GM19397 (cell line): ENCODE measurements at regions not wholly inside any gene's neighbourhood (a gene's known extent, or its start where the extent isn't known, plus 50 kb on each side); places are given as distances from the start of the nearest gene placed in this dataset.

ENCODE experiments used
- ATAC-seq: cut with Tn5 transposase; IDR thresholded peaks from one replicate; pipeline ENCODE4 v1.9.1; 2021; ENCODE audit warnings: mild to moderate bottlenecking, moderate library complexity; ENCODE audit not compliant: unreplicated experiment

DNA sequence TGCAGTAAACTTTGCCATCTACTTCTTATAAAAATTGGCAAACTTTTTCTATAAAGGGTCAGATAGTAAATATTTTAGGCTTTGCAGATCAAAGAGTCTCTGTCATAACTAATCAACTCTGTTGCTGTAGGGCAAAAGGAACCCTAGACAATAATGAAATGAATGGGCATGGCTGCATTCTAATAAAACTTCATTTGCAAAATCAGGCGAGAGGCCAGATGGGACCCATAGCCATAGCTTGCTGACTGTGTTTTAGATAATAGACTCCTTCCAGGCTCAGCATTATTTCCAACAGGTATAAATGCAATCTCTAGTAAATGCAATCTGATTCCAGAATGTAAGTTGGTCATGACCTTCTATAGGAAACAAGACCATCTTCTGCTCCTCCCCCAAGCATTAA is 490.7 kb downstream of the TOX3 start:
- ATAC-seq, result no peak

DNA sequence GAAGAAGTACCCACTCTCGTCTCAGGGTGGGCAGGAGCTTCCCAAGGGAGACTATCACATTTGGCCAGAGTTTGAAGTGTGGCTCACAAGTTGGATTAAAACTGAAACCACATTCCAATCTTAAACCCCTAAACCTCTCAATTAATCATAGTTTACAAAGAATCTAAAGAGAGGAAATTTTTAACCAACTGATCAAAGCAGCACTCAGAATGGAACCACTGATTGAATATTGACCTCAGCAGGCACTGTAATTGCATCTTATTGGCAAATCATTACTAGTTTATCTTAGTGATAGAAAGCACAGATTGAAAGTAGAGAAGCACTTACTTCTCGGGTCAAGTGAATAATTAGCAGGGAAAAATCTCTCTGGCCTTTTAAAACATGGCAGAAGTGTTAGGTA is 491.6 kb downstream of the TOX3 start:
- ATAC-seq, result no peak

DNA sequence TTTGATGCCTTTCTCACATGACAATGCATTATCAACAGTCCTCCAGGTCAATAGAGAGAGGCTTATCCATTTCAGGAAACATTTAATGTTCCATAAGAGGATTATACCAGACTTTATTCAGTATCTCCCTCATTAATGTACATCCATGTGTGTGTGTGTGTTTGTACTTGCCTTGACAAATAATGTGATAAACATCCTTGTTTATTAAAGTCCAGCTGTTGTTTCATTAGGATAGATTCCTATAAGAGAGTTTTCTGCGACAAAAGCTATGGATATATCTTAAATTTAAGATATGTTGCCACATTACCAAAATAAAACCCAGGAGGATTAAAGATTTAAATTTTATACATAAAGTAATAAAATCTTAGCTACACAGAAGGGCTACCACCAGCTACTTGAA is 492.6 kb downstream of the TOX3 start:
- ATAC-seq, result no peak

DNA sequence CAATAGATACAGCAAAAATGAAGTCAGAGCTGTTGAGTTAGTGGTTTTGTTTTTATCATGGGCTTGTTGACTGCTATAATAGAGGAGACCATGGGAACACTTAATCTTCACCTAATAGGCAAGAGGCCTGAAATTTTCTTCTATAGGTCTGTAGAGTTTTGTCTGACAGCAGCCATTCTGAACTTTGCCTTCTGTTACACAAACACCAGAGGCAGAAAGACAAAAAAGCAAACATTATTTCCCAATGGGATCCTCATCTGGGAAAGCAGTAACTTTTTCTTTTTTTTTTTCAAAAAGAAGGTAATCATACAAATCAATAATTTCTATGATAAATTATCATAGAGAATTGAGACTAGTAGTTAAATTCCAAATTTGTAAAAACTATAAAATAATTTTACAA is 494.1 kb downstream of the TOX3 start:
- ATAC-seq, result no peak

DNA sequence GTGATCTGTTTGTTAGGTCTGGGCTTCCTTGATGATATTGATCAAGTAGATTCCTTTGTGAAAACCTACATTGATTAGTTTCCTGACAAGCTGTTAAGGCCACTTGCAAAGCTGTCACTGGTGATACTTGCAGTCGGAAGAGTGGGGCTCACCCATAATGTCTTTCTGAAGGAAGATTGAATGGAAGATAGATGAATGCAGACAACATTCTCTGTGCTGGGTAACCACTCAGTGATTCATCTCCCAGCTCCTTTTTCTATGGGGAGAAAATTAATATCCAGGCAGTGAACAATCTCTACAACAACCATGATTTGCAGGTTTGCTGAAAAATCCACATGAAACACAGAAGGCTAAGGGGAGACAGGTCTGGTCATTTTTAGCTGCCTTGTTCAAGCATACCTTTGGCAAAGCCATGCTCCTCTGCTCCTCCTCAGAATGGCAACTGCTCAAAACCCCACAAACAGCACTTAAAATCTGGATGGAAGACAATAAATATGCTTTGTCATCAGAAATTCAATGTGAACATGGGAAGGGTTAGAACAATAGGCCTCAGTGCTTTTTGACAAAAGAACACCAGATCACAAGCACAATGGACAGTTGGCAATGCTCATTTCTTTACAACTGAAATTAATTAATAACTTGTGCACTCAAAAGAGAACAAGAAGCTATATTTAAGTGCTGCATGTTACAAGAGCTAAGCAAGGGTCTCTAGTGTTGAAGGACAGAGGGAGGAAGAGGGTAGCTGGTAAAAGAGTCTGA is 495.4 kb downstream of the TOX3 start:
- ATAC-seq, result no peak

DNA sequence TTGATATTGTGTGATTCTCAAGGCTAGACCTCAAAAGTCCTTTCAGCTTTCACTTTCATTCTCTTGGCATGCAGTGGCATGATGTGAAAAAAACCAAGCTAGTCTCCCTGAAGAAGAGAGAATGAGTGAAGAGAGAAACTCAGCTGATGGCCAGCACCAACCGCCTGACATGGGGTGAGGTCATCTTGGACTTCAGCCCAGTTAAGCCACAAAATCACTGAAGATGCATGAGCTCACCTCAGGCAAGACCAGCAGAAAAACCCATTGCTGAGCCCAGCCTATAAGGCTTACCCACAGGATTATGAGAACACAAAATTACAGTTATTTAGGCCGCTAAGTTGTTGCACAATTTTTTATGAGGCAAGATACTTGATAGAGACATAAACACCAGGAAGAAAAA is 496.5 kb downstream of the TOX3 start:
- no peak for ATAC-seq

DNA sequence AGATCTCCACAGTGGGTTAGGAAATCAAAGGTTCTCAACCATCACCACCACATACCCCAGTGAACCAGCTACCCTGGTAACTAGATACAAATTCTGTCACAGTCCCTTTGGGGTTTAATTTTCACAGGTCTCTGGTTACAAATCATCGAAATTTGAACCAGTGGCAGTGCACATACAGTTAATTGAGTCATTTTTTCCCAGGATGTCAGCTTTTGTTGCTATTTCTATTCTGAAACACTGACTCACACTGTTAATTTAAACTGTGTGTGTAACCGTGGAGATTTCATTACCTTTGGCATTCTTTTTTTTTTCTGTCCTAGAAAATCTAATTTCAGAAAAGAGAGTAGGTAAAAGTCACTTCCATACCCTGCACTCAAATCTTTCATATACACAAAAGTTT is 511.5 kb downstream of the TOX3 start:
- no peak for ATAC-seq

DNA sequence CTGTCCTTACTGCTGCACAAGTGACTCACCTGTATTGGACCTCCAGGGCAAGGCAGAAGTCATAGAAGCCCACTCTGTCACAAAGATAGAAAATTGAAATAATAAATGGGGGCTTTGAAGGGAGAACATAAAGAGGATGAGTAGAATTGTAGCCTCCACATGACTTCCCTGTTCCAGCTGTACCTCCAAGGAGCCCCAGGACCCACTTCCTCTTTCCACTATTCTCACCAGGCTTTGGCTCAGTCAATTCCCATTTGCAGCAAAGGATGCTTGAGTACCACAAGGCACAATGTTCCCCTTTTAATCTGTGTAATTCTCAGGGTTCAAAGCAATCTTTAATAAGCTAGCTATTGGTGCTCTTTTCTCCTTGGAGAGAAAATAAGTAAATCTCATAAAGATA is 512.1 kb downstream of the TOX3 start:
- no peak for ATAC-seq

DNA sequence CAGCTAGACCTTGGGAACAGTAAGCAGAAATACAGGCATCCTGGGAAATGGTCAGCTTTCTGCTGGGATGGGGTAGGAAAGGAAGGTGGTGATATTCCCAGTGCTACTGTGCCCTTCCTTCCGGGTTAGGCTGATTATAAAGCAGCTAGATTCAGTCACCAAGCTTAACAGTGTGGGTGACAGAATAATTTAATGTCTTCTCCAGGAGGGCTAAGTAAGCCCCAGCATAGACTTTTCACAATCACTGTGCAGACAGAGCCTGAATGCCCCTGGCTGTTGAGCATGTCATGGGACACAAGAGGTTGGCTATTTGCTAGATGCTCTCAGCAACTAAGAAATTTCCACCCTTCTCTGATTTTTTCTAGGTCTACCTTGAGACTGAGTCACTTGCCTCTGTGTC is 513.0 kb downstream of the TOX3 start:
- no peak for ATAC-seq

DNA sequence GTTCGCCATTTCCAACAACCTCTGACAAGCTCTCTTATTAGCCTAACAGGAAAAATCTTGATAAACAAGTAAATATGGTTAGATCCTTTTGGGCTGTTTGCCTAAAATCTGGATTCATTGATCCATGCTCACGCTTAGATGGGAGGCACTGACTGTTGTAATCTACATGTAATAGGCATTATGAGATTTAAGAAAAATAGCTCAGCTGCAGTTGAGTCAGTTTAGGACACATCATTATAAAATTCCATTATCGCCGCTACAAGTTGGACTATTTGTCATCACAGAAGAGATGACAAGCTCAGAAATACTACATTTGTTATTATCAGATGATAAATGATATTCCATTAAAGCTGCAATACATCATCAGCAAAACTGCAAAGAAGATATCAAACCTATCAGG is 524.0 kb downstream of the TOX3 start:
- no peak for ATAC-seq

DNA sequence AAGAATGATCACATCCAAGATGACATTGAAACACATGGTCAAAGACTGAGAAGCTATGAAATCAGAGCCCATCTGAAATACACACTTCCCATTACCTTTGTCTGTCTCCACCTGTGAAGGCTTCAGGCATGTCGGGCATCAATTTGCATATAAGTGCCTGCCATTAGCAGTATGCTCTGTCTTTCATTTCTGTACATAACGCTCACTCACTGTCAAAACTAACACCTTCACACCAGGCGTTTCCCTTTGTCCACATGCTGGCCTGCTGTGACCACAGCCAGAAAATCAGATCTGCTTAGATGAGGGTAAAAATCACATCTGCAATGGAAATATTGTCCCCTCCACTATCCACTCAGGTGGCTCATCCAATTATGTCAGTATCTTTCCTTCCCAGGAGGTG is 524.8 kb downstream of the TOX3 start:
- ATAC-seq, result no peak

DNA sequence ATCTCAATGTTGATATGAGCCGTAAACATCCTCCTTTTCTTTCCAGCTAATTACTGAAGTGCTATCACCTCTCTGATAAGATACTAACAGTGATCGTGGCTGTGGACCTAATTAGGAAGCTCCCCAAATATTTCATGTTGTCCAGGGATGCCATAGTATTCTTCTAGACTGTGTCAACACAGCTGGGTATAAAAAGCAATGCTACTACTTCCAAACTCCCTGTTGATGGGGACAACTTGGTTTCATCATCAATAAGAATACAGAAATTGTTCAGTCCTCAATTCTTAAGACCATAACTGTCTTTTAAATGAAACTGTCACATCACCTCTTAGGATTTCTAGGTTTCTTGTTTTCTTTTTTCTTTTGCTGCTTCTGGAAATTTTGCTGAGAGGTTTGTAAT is 530.6 kb downstream of the TOX3 start:
- ATAC-seq, result no peak

DNA sequence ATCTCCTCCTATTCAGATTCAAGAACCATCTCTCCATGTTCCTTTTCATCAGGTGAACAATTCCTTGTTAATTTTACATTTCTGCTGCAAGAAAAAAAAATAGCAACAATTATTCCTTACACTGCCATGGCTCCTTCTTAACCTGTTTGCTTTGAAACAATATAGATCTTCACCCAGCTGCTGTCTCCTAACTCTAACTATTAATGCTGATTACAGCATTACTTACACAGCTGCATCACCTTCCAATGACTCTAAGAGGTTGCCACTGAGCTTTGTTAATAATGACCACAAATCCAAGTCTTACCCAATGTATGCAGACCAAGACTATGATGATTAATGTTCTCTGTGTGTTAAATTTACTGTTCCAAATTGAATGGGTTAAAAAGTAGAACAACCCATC is 541.4 kb downstream of the TOX3 start:
- no peak for ATAC-seq

DNA sequence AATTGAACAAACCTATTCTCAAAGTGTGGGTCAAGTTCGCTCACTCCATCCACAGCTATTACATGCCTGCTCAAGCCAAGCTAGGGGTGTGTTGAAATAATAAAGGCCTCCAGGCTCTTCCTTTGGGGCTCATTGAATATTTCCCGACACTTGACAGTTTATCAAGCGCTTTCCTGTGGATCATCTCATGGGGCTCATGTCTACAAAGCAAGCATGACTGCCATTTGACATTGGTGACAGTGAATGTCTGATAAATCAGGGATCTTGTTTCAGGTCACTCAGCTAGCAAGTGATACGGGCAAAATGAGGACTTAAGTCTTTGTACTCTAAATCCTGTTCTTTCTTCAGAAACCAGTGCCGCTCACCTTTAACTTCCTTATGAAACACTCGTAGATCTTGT is 542.6 kb downstream of the TOX3 start:
- ATAC-seq, result no peak

DNA sequence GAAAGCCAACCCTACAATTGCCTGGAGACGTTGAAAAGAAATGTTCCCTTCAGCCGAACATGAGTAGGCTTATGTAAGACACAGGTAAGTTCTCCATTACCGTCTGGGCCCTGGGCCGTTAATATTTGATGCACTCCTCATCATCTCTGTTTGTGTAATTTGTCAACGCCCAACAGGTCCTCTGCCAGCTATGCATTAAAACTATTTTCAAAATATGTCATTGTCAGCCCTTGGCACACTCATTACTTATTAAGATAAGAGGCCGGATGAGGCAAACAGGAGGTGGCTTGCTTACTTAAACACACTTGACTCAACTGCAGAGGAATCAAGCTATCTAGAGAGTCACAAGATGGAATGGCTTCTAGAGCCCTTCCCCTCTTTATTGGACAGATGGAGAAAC is 544.9 kb downstream of the TOX3 start:
- no peak for ATAC-seq

DNA sequence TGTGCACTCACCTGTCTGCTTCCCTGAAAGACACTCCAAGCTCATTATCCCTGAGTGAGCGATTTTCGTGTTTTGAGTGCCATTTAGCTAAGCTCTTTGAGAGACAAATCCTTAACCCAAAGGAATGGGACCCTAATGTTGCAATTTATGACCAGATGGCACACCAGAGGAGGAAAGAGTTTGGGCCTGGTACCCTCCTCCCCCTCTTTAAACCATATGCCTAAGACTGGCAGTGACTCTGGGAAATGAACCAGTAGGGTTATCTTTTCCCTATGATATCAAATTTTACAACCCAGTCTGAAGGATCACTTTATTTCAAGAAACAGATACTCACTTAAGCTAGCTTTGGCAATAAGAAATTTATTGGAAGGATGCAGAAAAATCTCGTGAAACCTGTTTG is 550.4 kb downstream of the TOX3 start:
- no peak for ATAC-seq

DNA sequence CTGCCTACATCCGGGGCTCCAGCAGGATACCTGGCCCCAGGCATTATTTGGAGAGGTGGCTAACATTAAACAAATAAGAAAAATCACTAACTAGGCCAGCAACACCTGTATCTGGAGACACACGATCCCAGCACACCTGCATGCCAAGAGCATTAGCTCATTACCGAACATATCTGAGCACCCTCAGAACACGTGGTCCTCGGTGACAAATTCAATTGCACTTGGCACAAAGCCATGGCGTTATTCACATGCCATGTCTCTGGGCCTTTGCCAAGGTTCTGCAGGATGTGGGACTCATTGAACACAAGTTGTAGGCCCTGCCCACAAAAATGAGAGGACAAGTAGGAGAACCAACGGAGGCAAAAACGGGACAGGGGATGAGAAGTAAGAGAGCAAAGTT is 552.3 kb downstream of the TOX3 start:
- no peak for ATAC-seq

DNA sequence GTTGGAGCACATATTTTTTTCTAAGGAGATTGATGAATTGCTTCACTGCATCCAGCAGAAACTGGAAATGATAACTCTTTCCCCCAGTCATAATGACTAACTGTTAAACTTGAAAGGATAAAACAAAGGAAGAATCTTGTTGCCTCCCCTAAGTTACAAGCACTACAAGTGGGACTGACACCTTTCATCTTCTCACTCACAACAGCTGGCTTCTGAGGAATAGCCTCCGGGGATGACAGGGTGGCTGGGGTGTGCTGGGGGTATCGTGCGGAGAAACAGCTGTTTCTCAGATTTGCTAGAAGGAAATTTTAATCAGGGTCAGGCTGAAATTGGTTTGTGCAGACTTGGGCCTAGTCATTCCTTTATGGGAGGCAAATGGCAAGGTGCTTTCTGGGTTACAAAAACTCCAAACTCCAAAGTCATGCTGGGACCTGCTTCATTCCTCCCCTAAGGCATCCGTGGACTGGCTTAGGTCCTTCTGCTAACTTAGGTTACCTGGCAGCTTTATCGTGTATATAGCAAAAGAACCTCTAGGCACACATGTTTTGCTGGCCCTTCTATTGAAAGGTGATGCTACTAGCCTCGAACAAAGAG is 557.2 kb downstream of the TOX3 start:
- no peak for ATAC-seq

DNA sequence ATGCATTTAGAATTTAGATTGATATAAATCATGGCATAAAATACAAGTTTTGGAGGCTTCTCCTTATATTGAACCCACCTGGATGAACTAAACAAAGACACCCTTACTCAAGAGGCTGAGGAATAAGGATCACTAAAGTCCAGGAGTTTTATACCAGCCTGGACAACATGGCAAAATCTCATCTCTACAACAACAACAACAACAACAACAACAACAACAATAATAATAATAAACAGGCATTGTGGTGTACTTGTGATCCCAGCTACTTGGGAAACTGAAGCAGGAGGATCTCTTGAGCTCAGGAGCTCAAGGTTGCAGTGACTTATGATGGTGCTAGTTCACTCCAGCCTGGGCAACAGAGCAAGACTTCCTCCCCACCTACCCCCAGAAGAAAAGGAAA is 558.0 kb downstream of the TOX3 start:
- no peak for ATAC-seq

DNA sequence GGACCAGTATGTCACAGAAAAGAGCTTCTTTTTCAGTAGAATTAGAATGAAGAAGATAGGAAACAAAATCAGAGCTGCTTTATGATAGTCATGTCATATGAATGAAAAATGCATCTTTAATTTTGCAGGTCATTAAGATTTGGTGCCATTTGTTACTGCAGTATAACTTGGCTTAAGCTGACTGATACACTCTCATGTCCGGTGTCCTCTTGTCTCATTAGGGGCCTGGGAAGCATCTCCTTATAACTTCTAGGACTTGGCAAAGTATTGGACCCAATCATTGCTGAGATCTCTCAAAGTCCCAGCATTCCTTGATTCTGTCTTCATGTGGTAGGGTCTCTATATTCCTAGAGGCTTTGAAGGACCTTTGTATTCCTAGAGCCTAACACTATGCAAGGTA is 559.4 kb downstream of the TOX3 start:
- no peak for ATAC-seq

DNA sequence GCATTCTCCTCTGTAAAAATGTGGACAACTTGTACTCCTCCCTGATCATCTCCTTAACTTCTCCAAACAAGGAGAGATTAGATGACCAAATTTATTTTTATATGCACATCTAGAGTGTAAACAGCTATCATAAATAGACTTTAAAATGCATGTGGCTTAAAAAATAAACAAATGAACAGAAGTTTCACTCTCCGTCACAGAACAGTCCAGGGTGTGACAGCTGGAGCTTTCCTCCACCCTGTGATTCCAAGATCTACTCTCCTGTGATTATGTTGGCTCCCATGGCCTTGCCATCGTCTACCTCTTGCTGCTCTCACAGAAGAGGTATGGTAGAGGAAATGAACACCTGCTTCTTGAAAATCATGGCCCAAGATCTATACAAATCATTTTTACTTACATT is 560.2 kb downstream of the TOX3 start:
- no peak for ATAC-seq

DNA sequence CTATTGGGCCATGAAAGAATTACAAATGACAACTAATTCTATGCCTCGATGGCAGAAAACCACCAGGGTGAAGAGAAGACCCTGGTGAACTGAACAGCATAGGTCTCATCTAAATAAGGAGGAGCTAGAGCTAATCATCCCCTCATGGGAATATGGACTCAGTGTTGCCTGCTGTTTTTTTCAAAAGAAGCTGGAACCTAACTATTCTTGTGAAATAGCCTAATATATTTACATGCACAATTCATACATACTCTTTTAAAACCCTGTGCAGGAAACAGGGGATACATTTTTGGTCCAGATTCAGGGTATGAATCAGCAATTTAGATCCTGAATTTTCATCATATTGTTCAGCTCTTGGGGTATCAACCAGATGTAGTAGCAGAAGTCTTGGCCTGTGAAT is 560.6 kb downstream of the TOX3 start:
- ATAC-seq, result no peak

DNA sequence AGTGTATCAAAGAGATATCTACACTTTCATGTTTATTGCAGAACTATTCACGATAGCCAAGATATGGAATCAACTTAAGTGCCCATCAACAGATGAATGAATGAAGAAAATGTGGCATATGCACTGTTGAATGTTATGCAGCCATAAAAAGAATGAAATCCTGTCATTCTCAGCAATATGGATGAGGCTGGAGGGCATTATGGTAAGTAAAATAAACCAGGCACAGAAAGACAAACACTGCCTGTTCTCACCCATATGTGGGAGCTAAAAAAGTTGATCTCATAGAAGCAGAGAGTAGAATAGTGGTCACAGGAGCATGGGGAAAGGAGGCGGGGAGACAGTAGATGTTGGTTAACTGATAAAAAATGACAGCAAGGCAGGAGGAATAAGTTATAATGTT is 561.8 kb downstream of the TOX3 start:
- ATAC-seq, result no peak
